Endothelial cell of umbilical vein (primary cell): ENCODE measurements at regions not wholly inside any gene's neighbourhood (a gene's known extent, or its start where the extent isn't known, plus 50 kb on each side); places are given as distances from the start of the nearest gene placed in this dataset.

Experiments used
- BruUV-seq: library from RNA; stranded (reverse); fragments of 400-500 nt; replicated peaks from 2 replicates; lab custom pipeline; 2021; lab: Mats Ljungman, UMichigan
- CTCF ChIA-PET: fragments of 300-600, 350-600 bp; sonication (Branson Sonifier 250); formaldehyde crosslinking; loops from one replicate; lab custom pipeline; 2021; ENCODE audit warnings: antibody characterized with exemption, inconsistent platforms; lab: Charles Lee
- POLR2A ChIA-PET: fragments of 300-600, 350-600 bp; sonication (Branson Sonifier 250); formaldehyde crosslinking; loops from one replicate; lab custom pipeline; 2021; ENCODE audit warnings: antibody characterized with exemption, inconsistent platforms; lab: Charles Lee
- DNase-seq: peaks from one replicate; pipeline ENCODE4 v3.0.0-alpha.2; 2011; ENCODE audit warnings: low read depth, low spot score
- FAIRE-seq: peaks from 2 replicates; lab custom pipeline; 2011; peaks lifted over from hg19 to GRCh38; lab: Jason Lieb, UNC
- H2AFZ ChIP-seq: 2 replicates; pipeline ENCODE4 v1.6.0; 2012; ENCODE audit warnings: low read depth, low read length, control low read depth, inconsistent platforms
- H3K27ac ChIP-seq: 2 replicates; pipeline ENCODE4 v1.5.1; 2011; ENCODE audit warnings: low read depth, mild to moderate bottlenecking, control low read depth, low read length, moderate library complexity; ENCODE audit not compliant: insufficient read depth
- H3K27me3 ChIP-seq, 2 experiments: 2 replicates each; pipeline versions ENCODE4 v1.6.0 to v1.6.1; 2011; ENCODE audit warnings: low read length in 2 of 2, mixed read lengths in 1 of 2; ENCODE audit not compliant: control insufficient read depth in 2 of 2, insufficient read depth in 2 of 2
- H3K36me3 ChIP-seq, 2 experiments: 2 replicates in 1 of 2; 3 replicates in 1 of 2; pipeline ENCODE4 v1.5.1; 2011; ENCODE audit warnings: low read length in 2 of 2, mild to moderate bottlenecking in 1 of 2, moderate library complexity in 1 of 2; ENCODE audit not compliant: control insufficient read depth in 2 of 2, insufficient read depth in 2 of 2; ENCODE audit errors: extremely low read depth in 1 of 2
- H3K4me1 ChIP-seq: 3 replicates; pipeline ENCODE4 v1.5.1; 2011; ENCODE audit warnings: mild to moderate bottlenecking, low read length; ENCODE audit not compliant: control insufficient read depth, insufficient read depth; ENCODE audit errors: extremely low read depth
- H3K4me2 ChIP-seq: 2 replicates; pipeline ENCODE4 v1.6.1; 2011; ENCODE audit warnings: low read length, control low read depth, mixed read lengths; ENCODE audit not compliant: insufficient read depth
- H3K4me3 ChIP-seq, 3 experiments: fragments of 200-600 bp in 1 of 3; sonication (generic), shearing (Covaris generic) in 1 of 3; replicated peaks in 1 of 3; 2 replicates each; pipeline ENCODE4 v1.5.1; 2011 to 2016; ENCODE audit warnings: control low read depth in 3 of 3, low read length in 3 of 3, mild to moderate bottlenecking in 2 of 3, inconsistent platforms in 1 of 3, low read depth in 1 of 3, moderate library complexity in 1 of 3; ENCODE audit not compliant: insufficient read depth in 1 of 3
- H3K79me2 ChIP-seq: 2 replicates; pipeline ENCODE4 v1.6.0; 2012; ENCODE audit warnings: low read length, inconsistent platforms; ENCODE audit not compliant: control insufficient read depth, insufficient read depth
- H3K9ac ChIP-seq: replicated peaks from 2 replicates; pipeline ENCODE3; 2011; ENCODE audit warnings: low read length, control low read depth; ENCODE audit not compliant: insufficient read depth; ENCODE audit errors: extremely low read depth
- H3K9me1 ChIP-seq: replicated peaks from 3 replicates; pipeline ENCODE4 v1.6.0; 2011; ENCODE audit warnings: mild to moderate bottlenecking, low read length; ENCODE audit not compliant: control insufficient read depth, insufficient read depth; ENCODE audit errors: extremely low read depth
- H3K9me3 ChIP-seq: replicated peaks from 2 replicates; pipeline ENCODE4 v1.5.1; 2012; ENCODE audit warnings: low read length, inconsistent platforms; ENCODE audit not compliant: control insufficient read depth, insufficient read depth
- H4K20me1 ChIP-seq: replicated peaks from 2 replicates; pipeline ENCODE3; 2011; ENCODE audit warnings: mild to moderate bottlenecking, low read length; ENCODE audit not compliant: control insufficient read depth, insufficient read depth; ENCODE audit errors: extremely low read depth
- EZH2 ChIP-seq: IDR thresholded peaks from 2 replicates; pipeline ENCODE4 v1.6.1; 2012; ENCODE audit warnings: borderline replicate concordance, low read depth, mild to moderate bottlenecking, moderate library complexity, low read length, inconsistent platforms; ENCODE audit not compliant: severe bottlenecking
- FOS ChIP-seq: IDR thresholded peaks from 2 replicates; pipeline ENCODE4 v1.6.1; 2011; ENCODE audit warnings: mild to moderate bottlenecking, low read length, moderate library complexity, borderline replicate concordance; ENCODE audit not compliant: insufficient read depth
- GATA2 ChIP-seq: IDR thresholded peaks from 2 replicates; pipeline ENCODE4 v1.7.0; 2011; ENCODE audit warnings: low read depth, mild to moderate bottlenecking, moderate library complexity, mixed read lengths, low read length; ENCODE audit not compliant: insufficient read length, insufficient read depth
- JUN ChIP-seq: IDR thresholded peaks from 2 replicates; pipeline ENCODE4 v1.6.1; 2011; ENCODE audit warnings: borderline replicate concordance, low read depth; ENCODE audit not compliant: insufficient read length, insufficient read depth
- MYC ChIP-seq: IDR thresholded peaks from one replicate; pipeline ENCODE4 v1.6.1; 2011; ENCODE audit warnings: mild to moderate bottlenecking, low read depth, low read length
- POLR2A ChIP-seq: IDR thresholded peaks from 2 replicates; pipeline ENCODE4 v1.6.1; 2012; ENCODE audit warnings: low read depth, mild to moderate bottlenecking, control low read depth, low read length
- POLR2AphosphoS5 ChIP-seq: IDR thresholded peaks from 2 replicates; pipeline ENCODE4 v1.6.1; 2012; ENCODE audit warnings: low read depth, mild to moderate bottlenecking, control low read depth, low read length, moderate library complexity; ENCODE audit not compliant: insufficient read depth
- dilution Hi-C: fragments of 300-500 bp; cut with MboI; formaldehyde crosslinking; loops from one replicate; pipeline ENCODE4 v1.15.0; 2019; ENCODE audit warnings: low sequenced_read_pairs; ENCODE audit not compliant: extremely low pct_ligation_motif_present
- intact Hi-C: fragments of 100-400 bp; cut with micrococcal nuclease; formaldehyde crosslinking; loops from one replicate; pipeline ENCODE4 v1.10.0; 2022
- TF ChIP-seq, protein P1 (sequence below), 2 donors: IDR thresholded peaks; 1 replicate in 1 of 2; 2 replicates in 1 of 2; pipeline ENCODE4 v1.5.1; 2011; ENCODE audit warnings: low read length in 2 of 2, mild to moderate bottlenecking in 2 of 2, moderate library complexity in 2 of 2, control low read depth in 1 of 2, inconsistent platforms in 1 of 2, low read depth in 1 of 2; ENCODE audit not compliant: insufficient read depth in 1 of 2; ENCODE audit errors: extremely low read depth in 1 of 2
- TF ChIP-seq, protein P2 (sequence below): IDR thresholded peaks from 2 replicates; pipeline ENCODE4 v1.6.1; 2011; ENCODE audit not compliant: insufficient read depth, insufficient read length

DNA sequence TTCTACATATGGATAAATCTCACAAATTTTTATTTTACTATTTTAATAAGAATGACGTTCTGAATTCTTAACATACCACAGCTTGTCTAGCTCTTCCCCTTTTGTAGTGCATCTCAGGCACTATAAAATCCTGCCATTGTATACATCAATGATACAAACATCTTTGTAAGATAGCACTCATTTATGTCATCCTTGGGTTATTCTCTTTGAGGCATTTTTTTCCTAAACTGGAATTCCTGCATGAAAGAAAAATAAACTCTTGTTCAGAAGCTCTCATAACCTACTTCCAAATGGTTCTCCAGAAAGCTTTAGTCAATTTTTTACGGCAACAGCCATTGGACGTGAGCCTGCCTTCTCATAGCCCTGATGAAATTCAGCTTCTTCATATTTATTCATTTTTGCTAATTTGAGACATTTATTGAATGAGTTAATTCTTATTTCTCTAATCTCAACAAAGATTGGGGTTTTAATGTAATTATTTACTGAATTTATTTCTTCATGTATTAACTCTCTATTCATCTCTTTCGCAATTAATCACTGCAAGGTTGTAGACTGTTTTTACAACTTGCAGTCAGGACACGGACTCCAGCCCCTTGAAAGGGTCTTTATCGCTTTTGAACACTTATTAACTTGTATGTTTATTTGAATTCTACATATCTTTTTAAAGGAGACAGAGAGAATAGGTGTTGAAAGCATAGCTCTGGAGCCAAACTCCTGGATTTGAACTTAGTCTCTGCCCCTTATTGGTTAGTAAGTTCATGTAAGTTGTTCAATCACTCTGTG lies 57.6 kb upstream of the PARD3B start:
- CTCF ChIA-PET: no interaction called here
- FAIRE-seq (no peak), DNase-seq (no peak)
- Histone ChIP-seq H2AFZ (no peak overlapping the region), H3K79me2 (no peaks in the 10 kb centered on the region), H3K4me2 (no peak overlapping the region), H3K9me1 (no peaks in the 10 kb centered on the region), H3K36me3 (no peaks in the 10 kb centered on the region), H3K4me3 (no peak overlapping the region), H4K20me1 (no peaks in the 10 kb centered on the region), H3K9ac (no peak overlapping the region), H3K4me1 (no peaks in the 10 kb centered on the region), H3K9me3 (no peaks in the 10 kb centered on the region), H3K27me3 (no peaks in the 10 kb centered on the region), H3K27ac (no peak overlapping the region)
- no TSS peak for BruUV-seq
- TF ChIP-seq EZH2 (no peak), POLR2AphosphoS5 (no peak), GATA2 (no peak), FOS (no peak), MYC (no peak), JUN (no peak), POLR2A (no peak)
- TF ChIP-seq, protein P1, sequence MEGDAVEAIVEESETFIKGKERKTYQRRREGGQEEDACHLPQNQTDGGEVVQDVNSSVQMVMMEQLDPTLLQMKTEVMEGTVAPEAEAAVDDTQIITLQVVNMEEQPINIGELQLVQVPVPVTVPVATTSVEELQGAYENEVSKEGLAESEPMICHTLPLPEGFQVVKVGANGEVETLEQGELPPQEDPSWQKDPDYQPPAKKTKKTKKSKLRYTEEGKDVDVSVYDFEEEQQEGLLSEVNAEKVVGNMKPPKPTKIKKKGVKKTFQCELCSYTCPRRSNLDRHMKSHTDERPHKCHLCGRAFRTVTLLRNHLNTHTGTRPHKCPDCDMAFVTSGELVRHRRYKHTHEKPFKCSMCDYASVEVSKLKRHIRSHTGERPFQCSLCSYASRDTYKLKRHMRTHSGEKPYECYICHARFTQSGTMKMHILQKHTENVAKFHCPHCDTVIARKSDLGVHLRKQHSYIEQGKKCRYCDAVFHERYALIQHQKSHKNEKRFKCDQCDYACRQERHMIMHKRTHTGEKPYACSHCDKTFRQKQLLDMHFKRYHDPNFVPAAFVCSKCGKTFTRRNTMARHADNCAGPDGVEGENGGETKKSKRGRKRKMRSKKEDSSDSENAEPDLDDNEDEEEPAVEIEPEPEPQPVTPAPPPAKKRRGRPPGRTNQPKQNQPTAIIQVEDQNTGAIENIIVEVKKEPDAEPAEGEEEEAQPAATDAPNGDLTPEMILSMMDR (IDR thresholded peaks at IDR 0.05; ENCODE audit: extremely low read depth in 1 of 2, insufficient read depth in 1 of 2, low read depth in 1 of 2, low read length in 2 of 2): no peak
- TF ChIP-seq, protein P2, sequence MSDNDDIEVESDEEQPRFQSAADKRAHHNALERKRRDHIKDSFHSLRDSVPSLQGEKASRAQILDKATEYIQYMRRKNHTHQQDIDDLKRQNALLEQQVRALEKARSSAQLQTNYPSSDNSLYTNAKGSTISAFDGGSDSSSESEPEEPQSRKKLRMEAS: no peak
- intact Hi-C loops (no loop called here), dilution Hi-C loops (no loop called here)
- POLR2A ChIA-PET: no interaction called here
